Tibial artery (tissue), 4 donors: ENCODE measurements at regions not wholly inside any gene's neighbourhood (a gene's known extent, or its start where the extent isn't known, plus 50 kb on each side); places are given as distances from the start of the nearest gene placed in this dataset.

ENCODE experiments used
- DNase-seq, 2 donors: peaks; one replicate each; pipeline ENCODE4 v3.0.0-alpha.2; 2019
- H3K27ac ChIP-seq, 2 donors: fragments of 200-600 bp; sonication (generic) in 1 of 2; 1 replicate in 1 of 2; 2 replicates in 1 of 2; pipeline ENCODE4 v1.5.1; 2018 to 2019; ENCODE audit warnings: mild to moderate bottlenecking in 1 of 2
- H3K27me3 ChIP-seq, 2 donors: fragments of 200-600 bp; sonication (generic) in 1 of 2; one replicate each; pipeline versions ENCODE4 v1.5.1 to v1.6.0; 2016 to 2019
- H3K36me3 ChIP-seq, 3 donors: fragments of 200-600 bp; sonication (generic) in 2 of 3; one replicate each; pipeline ENCODE4 v1.5.1; 2016 to 2019; ENCODE audit warnings: mild to moderate bottlenecking in 2 of 3
- H3K4me1 ChIP-seq, 4 donors: fragments of 200-600 bp; sonication (generic) in 2 of 4; 1 replicate in 3 of 4; 2 replicates in 1 of 4; pipeline ENCODE4 v1.5.1; 2016 to 2019
- H3K4me3 ChIP-seq, 2 donors: fragments of 200-600 bp; sonication (generic) in 1 of 2; 1 replicate in 1 of 2; 2 replicates in 1 of 2; pipeline ENCODE4 v1.5.1; 2018 to 2019; ENCODE audit warnings: mild to moderate bottlenecking in 2 of 2
- H3K9me3 ChIP-seq, 3 donors: fragments of 200-600 bp; sonication (generic) in 1 of 3; one replicate each; pipeline ENCODE4 v1.5.1; 2016 to 2019
- intact Hi-C: fragments of 100-400 bp; cut with DNase I; formaldehyde crosslinking; loops from one replicate; pipeline ENCODE4 v1.15.0; 2023; ENCODE audit warnings: low total_unique reads
- TF ChIP-seq, protein P1 (sequence below), 2 experiments: fragments of 200-600 bp in 1 of 2; fragments of 450-650 bp in 1 of 2; IDR thresholded peaks; one replicate each; pipeline ENCODE4 v1.5.1; 2017 to 2019; ENCODE audit warnings: antibody characterized with exemption in 2 of 2, mild to moderate bottlenecking in 1 of 2, moderate library complexity in 1 of 2

DNA sequence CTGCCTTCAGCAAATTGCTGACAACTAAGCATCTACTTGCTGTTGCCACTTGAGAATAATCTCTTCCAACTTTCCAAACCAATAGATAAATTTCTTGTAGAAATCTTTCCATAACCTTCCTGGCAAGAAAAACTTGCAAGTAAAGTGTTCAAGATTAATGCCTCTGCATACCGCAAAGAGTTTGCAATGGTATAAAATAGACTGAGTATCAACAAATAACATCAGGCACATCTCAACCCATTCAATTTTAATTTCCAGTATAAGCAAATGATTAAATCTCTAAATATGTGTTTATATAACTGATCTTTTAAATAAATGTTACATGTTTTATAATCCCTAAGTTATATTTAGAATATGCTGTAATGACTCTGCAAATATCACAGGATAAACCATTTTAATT lies 275.2 kb upstream of the AGA start:
- H3K27ac ChIP-seq, result no peak overlapping the region
- no peaks in the 10 kb centered on the region for H3K9me3 ChIP-seq
- H3K4me3 ChIP-seq, result no peak overlapping the region
- no peaks in the 10 kb centered on the region for H3K27me3 ChIP-seq
- H3K4me1 ChIP-seq, result no peaks in the 10 kb centered on the region
- intact Hi-C loops, result no loop called here
- TF ChIP-seq, protein P1, sequence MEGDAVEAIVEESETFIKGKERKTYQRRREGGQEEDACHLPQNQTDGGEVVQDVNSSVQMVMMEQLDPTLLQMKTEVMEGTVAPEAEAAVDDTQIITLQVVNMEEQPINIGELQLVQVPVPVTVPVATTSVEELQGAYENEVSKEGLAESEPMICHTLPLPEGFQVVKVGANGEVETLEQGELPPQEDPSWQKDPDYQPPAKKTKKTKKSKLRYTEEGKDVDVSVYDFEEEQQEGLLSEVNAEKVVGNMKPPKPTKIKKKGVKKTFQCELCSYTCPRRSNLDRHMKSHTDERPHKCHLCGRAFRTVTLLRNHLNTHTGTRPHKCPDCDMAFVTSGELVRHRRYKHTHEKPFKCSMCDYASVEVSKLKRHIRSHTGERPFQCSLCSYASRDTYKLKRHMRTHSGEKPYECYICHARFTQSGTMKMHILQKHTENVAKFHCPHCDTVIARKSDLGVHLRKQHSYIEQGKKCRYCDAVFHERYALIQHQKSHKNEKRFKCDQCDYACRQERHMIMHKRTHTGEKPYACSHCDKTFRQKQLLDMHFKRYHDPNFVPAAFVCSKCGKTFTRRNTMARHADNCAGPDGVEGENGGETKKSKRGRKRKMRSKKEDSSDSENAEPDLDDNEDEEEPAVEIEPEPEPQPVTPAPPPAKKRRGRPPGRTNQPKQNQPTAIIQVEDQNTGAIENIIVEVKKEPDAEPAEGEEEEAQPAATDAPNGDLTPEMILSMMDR (IDR thresholded peaks at IDR 0.05), result no peak
- no peak for DNase-seq
- no peaks in the 10 kb centered on the region for H3K36me3 ChIP-seq

DNA sequence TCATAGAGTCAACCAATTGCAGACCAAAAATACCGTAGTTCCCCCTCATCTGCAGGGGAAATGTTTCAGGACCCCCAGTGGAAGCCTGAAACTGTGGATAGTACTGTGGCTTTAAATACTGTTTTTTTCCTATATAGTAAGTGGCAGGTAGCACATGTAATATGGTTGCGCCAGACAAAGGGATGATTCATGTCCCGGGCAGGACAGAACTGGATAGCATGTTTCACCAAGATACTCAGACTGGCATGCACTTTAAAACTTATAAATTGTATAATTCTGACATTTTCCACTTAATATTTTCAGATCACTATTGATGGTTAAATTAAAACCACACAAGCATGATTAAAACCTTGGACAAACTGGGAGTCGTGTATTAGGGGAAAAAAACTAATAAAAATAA lies 276.3 kb upstream of the AGA start:
- no peak overlapping the region for H3K27ac ChIP-seq
- no peaks in the 10 kb centered on the region for H3K4me1 ChIP-seq
- no peaks in the 10 kb centered on the region for H3K9me3 ChIP-seq
- no peaks in the 10 kb centered on the region for H3K27me3 ChIP-seq
- DNase-seq, result no peak
- intact Hi-C loops, result no loop called here
- TF ChIP-seq, protein P1 (IDR thresholded peaks at IDR 0.05), result no peak
- H3K4me3 ChIP-seq, result no peak overlapping the region
- no peaks in the 10 kb centered on the region for H3K36me3 ChIP-seq

DNA sequence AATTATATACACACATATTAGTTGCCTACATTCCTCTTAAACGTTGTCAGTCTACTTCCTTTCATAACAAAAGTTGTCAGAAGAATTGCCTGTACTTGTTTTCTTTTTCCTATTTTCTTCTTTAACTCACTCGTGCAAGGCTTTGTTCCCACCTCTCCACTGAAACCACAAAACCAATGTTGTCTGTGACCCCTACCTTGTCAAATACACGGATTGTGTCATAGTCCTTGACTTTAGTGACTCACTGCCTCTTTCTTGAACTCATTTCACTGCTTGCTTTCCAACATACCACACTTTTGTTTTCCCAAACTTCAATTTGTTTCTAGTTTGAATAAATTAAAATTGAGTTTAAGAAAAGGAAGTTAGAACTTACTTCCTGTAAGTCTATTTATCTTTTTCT lies 283.9 kb upstream of the AGA start:
- Histone ChIP-seq H3K36me3 (no peaks in the 10 kb centered on the region), H3K9me3 (no peaks in the 10 kb centered on the region), H3K27ac (no peak overlapping the region), H3K4me1 (no peaks in the 10 kb centered on the region), H3K4me3 (no peak overlapping the region), H3K27me3 (no peaks in the 10 kb centered on the region)
- intact Hi-C loops, result no loop called here
- TF ChIP-seq, protein P1 (IDR thresholded peaks at IDR 0.05), result no peak
- no peak for DNase-seq

DNA sequence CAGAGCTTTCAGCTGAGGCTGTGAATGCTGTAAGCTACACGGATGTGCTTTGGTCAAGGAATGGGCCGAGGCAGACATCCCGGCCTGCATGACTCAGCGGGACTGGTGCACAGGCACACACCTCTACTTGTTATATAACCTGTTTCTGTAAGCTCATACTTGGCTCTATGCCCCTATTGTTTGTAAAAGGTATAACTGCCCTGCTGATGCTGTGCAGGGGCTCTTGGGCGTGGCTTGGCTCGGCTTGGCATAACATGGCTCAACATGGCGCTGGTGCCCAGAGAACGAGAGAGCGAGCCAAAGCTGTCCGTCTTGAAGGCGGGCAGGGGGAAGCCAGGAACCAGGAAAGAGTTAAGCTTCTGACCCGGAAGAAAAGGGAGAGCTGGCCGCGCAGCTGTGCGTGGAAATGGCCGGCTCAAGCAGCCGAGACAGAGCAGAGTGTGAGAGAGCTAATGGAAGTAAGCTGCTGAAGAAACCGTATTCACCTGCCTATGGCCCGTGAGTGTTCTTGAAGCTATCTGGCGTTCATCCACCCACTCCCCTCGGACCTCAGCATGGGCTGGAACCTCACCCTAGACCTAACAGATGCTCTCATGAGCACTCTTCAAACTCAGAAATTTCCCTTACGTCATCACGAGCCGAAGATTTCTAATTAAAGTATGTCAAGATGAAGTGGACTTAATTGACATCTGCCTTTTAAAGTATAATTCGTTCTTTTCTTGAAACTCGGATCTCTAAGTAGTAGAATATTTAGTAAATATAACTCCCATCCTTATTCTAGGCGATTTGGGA lies 286.3 kb upstream of the AGA start:
- H3K4me1 ChIP-seq, result no peaks in the 10 kb centered on the region
- H3K36me3 ChIP-seq, result no peaks in the 10 kb centered on the region
- H3K27ac ChIP-seq, result no peak overlapping the region
- no peaks in the 10 kb centered on the region for H3K9me3 ChIP-seq
- no peaks in the 10 kb centered on the region for H3K27me3 ChIP-seq
- TF ChIP-seq, protein P1 (IDR thresholded peaks at IDR 0.05), result no peak
- intact Hi-C loops, result no loop called here
- H3K4me3 ChIP-seq, result no peak overlapping the region
- no peak for DNase-seq

DNA sequence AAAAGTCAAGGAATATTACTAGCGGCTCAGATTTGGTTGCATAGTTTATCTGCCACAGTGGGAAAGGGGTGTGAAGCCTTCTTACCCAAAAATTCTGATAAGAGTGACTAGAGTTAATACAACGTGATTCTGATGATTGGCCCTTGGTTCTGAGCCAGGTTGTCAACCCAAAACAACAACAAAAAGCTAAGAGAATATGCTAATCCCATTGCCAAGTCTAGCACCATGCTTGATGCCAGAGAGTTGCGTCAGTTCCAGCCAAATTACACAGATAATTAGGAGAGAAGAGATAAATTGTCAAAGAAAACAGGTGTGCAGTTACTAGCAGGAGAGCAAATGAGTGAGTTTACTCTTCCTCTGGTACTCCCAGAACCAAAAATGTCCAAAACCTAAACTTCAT lies 287.4 kb upstream of the AGA start:
- Histone ChIP-seq H3K4me1 (no peaks in the 10 kb centered on the region), H3K9me3 (no peaks in the 10 kb centered on the region), H3K27me3 (no peaks in the 10 kb centered on the region), H3K36me3 (no peaks in the 10 kb centered on the region), H3K4me3 (no peak overlapping the region), H3K27ac (no peak overlapping the region)
- no peak for DNase-seq
- intact Hi-C loops, result no loop called here
- TF ChIP-seq, protein P1 (IDR thresholded peaks at IDR 0.05), result no peak
